Bronchial epithelial cell (primary cell): ENCODE measurements at regions not wholly inside any gene's neighbourhood (a gene's known extent, or its start where the extent isn't known, plus 50 kb on each side); places are given as distances from the start of the nearest gene placed in this dataset.

Experiments
- DNase-seq: peaks from one replicate; pipeline ENCODE4 v3.0.0-alpha.2; 2010; ENCODE audit warnings: low read depth
- FAIRE-seq: peaks from 2 replicates; lab custom pipeline; 2011; peaks lifted over from hg19 to GRCh38; lab: Jason Lieb, UNC
- H3K27me3 ChIP-seq: 2 replicates; pipeline ENCODE4 v1.5.1; 2011; ENCODE audit warnings: low read length; ENCODE audit not compliant: control insufficient read depth, insufficient read depth
- H3K36me3 ChIP-seq: 2 replicates; pipeline ENCODE4 v1.5.1; 2011; ENCODE audit warnings: low read length; ENCODE audit not compliant: control insufficient read depth, insufficient read depth
- H3K4me3 ChIP-seq: 2 replicates; pipeline ENCODE4 v1.5.1; 2011; ENCODE audit warnings: mild to moderate bottlenecking, low read depth, low read length, control low read depth
- CTCF ChIP-seq: IDR thresholded peaks from 2 replicates; pipeline ENCODE4 v1.5.1; 2011; ENCODE audit warnings: mild to moderate bottlenecking, moderate library complexity, low read length, control low read depth, inconsistent platforms; ENCODE audit not compliant: insufficient read depth, severe bottlenecking

- TF ChIP-seq CTCF: peak; percentile 18
- no peak overlapping the region for H3K4me3 ChIP-seq
- H3K27me3 ChIP-seq: no peaks in the 10 kb centered on the region
- no peaks in the 10 kb centered on the region for H3K36me3 ChIP-seq
- peak; percentile 66 for FAIRE-seq
- no peak for DNase-seq
Observed at GRCh38 chr4:125750828-125751466, 436.2 kb downstream of the FAT4 start.

GRCh38 chr4:125758438-125758837, 443.7 kb downstream of the FAT4 start:
- no peak for DNase-seq
- H3K27me3 ChIP-seq: no peaks in the 10 kb centered on the region
- FAIRE-seq: no peak
- H3K4me3 ChIP-seq: no peak overlapping the region
- H3K36me3 ChIP-seq: no peaks in the 10 kb centered on the region
- TF ChIP-seq CTCF: no peak

GRCh38 chr4:125760201-125760819, 445.6 kb downstream of the FAT4 start:
- no peak for DNase-seq
- no peak for TF ChIP-seq CTCF
- Histone ChIP-seq H3K4me3 (no peak overlapping the region), H3K36me3 (no peaks in the 10 kb centered on the region), H3K27me3 (no peaks in the 10 kb centered on the region)
- FAIRE-seq: no peak

- FAIRE-seq: no peak
- H3K36me3 ChIP-seq: no peaks in the 10 kb centered on the region
- no peak overlapping the region for H3K4me3 ChIP-seq
- TF ChIP-seq CTCF: no peak
- no peaks in the 10 kb centered on the region for H3K27me3 ChIP-seq
- no peak for DNase-seq
Observed at GRCh38 chr4:125760956-125761355, 446.2 kb downstream of the FAT4 start.

GRCh38 chr4:125762537-125762936, 447.8 kb downstream of the FAT4 start:
- Histone ChIP-seq H3K36me3 (no peaks in the 10 kb centered on the region), H3K4me3 (no peak overlapping the region), H3K27me3 (no peaks in the 10 kb centered on the region)
- no peak for TF ChIP-seq CTCF
- FAIRE-seq: no peak
- DNase-seq: no peak
